NCI-H146 treated with DMSO at 0.1 percent for 48 hours (cell line): ENCODE measurements at regions not wholly inside any gene's neighbourhood (a gene's known extent, or its start where the extent isn't known, plus 50 kb on each side); places are given as distances from the start of the nearest gene placed in this dataset.

Experiments used
- DNase-seq: peaks from one replicate; lab custom pipeline; 2025; ENCODE audit not compliant: unreplicated experiment; lab: John Stamatoyannopoulos, UW

DNA sequence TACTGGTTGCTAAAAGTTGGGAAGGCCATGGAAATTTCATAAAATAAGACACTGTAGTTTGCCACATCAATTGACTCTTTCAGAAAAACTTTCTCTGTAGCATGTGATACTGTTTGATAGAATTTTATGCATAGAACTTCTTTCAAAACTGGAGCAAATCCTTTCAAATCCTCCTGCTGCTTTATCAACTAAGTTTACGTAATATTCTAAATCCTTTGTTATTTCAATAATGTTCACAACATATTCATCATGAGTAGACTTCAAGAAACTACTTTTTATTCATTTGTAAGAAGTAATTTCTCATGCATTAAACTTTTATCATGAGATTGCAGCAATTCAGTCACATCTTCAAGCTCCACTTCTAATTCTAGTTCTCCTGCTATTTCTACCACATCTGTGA is 199.3 kb downstream of the PCDH18 start:
- no peak for DNase-seq

DNA sequence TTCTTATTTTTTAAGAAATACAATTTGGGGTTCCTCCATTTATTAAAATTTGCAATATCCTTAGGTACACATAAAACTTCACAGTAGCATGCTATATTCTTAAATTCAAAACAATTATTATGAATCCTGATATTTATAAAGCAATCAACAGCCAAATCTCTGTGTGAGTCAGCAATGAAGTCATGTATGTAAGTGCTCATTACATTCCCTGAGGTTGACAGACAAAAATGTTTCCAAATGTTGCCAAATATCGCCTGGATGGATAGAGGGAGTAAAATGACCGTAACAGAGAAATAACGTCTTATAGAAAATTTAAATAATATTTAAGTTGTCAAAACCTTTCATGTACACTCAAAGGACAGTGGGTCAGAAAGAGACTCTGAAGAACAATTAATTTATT is 220.0 kb downstream of the PCDH18 start:
- no peak for DNase-seq

DNA sequence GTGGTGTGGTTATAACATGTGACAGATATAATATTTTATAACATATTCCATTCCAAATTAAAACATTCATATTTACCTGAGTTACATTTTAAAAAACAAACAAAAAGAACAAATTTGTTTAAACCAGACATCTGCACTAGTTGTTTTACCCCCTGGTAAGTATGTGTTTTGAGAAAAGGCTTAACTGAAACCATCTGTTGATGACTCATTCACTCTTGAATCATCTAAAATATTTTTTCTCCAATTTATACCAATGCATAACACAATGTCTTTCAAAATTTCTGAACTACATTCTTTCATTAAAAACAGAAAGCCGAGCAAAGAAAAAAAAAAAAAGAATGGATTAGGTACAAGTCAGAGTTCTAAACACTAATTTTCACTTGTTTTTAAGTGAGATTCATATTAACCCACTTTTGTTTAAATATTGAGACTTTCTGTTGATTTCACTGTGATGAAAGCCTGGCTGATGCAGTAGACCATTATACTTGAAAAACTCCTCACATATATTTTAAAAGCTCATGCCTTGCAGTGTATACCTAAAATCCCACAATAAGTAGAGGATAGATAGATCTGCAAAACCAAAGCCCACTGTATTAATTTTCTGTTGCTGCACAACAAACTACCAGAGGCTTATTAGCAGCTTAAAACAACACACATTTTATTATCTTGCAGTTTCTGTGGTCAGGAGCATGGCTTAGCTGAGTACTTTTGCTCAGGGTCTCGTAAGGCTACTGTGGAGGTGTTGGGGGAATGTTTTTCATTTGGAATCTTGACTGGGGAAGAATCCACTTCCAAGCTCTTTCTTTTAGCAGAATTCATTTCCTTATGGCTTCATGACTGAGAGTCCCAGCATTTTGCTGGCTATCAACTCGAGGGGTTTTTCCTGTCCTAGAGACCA is 221.5 kb downstream of the PCDH18 start:
- no peak for DNase-seq

DNA sequence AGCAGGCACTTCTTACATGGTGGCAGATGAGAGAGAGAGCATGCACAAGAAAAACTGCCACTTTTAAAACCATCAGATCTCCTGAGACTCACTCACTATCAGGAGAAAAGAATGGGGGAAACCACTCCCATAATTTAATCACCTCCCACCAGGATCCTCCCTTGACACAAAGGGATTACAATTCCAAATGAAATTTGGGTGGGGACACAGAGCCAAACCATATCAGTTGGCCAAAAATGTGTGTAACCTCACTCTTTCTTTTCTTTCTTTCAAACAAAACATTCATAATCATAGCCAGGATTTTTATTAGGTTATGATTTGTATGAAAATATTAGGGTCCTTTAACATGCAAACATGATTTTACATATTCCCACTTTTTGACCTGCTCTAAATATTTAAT is 222.1 kb downstream of the PCDH18 start:
- no peak for DNase-seq

DNA sequence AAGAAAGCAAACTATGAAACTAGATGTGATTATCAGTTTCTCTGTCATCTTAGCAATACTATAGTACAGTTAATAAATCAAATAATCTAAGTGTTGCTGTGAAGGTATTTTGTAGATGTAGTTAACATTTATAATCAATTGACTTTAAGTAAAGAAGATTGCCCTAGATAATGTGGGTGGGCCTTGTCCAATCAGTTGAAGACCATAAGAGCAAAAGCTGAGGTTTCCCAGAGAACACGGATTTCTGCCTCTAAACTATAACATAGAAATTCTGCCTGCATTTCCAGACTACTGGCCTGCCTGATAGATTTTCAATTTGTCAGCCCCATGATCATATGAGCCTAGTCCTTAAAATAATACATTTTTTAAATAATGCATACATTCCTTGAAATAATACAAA is 222.9 kb downstream of the PCDH18 start:
- DNase-seq = no peak

DNA sequence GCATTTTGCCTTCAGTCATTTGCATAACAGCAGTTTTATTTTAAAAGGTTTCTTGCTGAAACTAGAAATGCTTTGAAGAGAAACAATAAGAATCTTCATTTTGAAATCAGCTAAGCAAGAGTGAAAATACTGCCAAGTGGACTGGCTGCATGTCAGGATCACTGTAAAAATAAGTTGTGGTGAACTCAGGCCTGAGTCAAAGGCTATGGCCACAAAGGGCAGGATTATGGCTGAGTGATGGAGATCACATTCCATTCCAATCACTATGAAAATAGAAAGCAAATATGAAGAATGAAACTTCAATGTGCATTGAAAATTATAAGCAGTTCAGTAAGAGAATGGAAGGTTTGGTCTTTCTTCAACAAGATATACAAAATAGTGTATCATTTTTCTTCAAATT is 224.5 kb downstream of the PCDH18 start:
- DNase-seq = no peak

DNA sequence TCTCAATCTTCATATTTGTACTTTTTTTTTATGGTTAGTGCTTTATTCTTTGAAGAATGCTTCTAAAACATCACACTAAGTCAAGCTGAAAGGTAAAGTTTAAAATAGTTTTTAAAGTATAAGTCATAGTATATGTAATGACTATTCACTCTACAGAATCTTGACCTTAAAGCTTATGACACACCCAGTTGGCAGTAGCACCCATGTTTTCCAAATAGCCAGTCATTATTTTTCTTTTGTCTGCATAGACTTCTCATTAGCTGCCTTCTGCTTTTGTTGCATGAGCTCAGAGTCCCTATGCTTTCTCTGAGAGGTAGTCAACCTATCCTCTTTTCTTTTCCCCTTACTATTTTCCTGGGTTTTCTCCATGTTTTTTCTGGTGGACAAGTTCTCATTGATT is 231.5 kb downstream of the PCDH18 start:
- no peak for DNase-seq

DNA sequence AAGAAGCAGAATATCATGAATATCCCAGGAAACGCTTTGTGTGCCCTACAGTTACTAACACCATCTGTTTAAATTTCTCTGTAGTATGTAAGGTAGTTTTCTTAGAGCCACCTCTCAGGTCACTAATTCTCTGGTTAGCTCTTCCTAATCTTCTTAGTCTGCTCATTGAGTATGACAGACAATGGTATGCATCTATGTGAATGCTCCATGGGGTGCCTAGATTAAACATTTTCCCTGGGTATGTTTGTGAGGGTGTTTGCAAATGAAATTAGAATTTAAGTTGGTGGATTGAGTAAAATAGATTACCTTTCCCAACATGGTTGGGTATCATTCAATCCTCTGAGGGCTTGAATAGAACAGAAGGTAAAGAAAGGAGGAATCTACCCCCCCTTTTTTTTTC is 233.0 kb downstream of the PCDH18 start:
- no peak for DNase-seq

DNA sequence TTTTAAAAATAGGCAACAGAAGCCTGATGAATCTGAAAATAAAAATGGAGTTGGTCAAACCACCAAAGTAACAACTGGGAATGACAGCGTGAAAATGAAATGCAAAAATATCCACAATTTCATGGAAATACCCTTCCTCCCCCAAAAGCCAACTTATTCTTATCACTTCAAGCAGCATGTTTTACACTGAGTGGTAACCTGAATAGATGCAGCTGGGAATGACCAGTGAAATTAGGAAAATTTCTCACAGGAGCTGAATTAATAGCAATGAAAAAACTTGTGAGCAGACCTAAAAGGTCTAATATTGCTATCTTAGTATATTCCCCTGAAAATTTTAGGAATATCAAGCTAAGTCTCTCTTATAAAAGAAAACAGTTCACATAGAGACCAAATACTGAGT is 239.0 kb downstream of the PCDH18 start:
- DNase-seq = no peak

DNA sequence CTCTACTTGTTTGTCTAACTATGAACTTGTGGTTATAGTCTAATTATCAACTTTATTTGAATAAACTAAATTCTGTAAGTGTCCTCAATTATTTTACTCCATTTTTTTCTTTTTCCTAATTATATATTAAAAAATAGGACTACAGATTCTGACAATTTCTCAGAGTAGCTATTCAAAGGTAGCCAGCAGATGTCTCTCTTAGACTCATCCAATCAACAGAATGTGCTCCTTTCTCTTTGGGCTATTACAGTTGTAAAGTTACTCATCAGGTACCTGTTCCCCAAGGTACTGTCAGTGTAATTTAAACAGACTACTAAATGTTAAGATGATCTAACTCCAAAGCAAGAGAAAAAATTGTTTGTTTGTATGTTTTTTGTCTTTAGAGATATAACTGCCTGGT is 248.6 kb downstream of the PCDH18 start:
- DNase-seq = no peak

DNA sequence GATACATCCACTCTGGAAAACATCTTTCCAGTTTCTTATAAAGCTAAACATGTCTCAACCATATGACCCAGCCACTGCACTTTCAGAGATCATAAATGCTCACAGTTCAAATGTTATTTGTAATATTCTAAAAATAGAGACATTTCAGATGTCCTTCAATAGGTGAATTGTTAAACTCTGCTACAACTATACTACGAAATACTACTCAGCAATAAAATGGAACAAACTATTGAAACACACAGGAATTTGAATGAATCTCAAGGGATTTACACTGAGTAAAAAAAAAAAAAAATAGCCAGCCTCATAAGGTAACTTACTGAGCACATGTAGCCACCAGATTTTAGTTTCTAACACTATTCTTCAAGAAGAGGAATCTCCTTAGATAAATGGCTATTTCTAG is 253.9 kb downstream of the PCDH18 start:
- DNase-seq = no peak

DNA sequence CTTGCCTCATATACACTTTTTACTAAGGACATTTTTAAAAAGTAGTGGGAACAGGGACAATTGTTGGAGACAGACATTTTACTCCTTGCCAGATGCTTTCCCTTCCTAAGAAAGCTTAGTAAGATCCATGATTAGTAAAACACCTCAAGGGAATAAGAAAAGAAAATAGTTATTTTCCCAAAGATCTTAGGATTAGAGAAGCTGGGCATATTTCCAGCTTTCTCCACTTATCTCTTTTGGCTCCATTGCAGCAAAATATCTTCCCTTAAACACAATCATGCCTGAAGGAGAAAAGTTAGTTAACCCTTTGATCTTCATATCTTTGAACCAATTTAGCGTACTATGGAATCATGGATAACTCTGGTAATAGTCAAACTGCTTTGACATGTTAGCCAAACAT is 257.9 kb downstream of the PCDH18 start:
- DNase-seq = no peak

DNA sequence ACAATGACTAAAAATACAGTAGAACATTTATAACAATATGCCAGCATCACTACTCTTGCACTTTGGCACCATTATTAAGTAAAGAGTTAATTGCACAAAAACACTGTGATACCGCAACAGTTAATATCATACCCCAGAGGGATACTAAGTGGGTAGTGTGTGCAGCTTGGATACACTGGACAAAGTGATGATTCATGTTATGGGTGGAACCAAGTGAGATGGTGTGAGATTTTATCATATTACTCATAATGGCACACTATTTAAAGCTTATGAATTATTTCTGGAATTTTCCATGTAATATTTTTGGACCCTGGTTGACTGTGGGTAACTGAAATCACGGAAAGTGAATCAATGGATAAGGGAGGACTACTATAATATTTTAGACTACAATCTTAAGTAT is 265.3 kb downstream of the PCDH18 start:
- no peak for DNase-seq

DNA sequence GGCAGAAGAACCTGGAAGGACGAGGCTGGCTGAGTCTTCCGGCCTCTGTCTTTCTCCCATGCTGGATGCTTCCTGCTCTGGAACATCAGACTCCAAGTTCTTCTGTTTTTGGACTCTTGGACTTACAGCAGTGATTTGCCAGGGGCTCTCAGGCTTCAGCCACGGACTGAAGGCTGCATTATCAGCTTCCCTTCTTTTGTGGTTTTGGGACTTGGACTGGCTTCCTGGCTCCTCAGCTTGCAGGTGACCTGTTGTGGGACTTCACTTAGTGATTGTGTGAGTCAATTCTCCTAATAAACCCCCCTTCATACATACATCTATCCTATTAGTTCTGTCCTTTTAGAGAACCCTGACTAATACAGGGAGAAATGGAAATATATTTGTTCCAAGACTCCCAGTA is 265.8 kb downstream of the PCDH18 start:
- no peak for DNase-seq

DNA sequence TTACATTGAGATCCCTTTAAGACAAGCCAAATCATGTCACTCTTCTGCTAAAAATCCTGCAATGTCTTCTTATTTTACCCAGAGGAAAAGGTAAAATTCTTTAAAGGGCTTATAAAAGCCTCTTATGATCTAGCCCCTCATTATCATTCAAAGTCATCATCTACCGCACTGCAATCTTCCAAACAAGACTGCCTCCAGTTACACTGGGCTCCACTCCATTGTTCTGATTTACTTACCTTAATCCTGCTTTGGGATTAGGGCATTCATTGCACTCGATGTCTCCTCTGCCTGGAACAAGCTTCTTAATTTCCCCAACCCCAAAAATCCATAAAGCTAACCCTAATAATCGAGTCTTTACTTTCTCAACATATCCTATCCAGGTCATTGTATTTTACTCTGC is 269.1 kb downstream of the PCDH18 start:
- DNase-seq = no peak

DNA sequence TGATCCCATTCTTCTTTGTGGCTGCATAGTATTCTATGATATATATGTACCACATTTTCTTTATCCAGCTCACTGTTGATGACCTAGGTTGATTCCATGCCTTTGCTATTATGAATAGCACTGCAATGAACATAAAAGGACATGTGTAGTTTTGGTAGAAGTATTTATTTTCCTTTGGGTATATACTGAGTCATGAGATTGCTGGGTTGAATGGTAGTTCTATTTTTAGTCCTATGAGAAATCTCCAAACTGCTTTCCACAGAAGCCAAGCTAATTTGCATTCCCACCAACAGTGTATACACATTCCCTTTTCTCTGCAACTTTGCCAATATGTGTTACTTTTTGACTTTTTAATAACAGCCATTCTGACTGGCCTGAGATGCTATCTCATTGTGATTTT is 278.3 kb downstream of the PCDH18 start:
- no peak for DNase-seq

DNA sequence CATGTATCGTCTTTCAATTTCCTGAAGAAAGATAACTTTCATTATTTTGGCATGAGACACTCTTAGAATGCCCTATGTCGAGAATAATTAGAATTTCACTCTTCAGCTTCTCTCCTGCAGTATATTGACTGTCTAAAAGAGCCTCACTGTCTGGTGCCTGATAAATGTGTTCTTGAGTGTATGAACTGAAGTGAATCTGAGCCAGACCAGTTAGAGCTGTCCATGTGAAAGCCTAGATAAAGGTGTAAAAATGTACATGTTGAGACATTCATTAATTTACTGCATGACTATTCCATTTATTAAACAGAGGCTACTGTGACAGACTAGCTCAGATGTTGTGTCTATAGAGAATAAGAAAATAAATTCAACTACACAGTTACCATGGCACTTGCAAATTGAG is 283.2 kb downstream of the PCDH18 start:
- no peak for DNase-seq

DNA sequence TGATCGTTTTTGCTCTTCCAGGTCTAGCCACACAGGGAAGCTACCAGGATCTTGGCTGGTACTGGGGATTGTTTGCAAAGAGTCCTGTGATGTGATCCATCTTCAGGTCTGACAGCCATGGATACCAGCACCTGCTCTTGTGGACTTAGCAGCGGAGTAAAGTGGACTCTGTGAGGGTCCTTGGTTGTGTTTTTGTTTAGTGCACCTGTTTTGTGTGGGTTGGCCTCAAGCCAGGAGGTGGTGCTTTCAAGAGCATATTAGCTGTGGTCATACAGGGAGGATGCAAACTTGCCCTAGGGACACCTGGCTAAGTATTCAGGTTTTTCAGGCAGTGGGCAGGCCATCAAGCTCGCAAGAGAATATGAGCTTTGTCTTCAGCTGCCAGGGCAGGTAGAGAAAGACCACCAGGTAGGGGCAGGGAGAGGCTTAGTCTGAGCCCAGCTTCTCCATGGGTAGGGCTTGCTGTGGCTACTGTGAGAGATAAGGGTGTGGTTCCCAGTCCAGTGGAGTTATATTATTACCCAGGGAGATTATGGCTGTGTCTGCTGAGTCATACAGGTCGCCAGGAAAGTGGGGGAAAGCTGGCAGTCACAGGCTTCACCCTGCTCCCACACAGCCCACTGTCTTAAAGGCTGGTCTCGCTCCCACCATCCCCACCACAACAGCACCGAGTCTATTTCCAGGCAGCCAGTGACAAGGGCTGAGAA is 293.7 kb downstream of the PCDH18 start:
- peak; percentile 72 for DNase-seq

DNA sequence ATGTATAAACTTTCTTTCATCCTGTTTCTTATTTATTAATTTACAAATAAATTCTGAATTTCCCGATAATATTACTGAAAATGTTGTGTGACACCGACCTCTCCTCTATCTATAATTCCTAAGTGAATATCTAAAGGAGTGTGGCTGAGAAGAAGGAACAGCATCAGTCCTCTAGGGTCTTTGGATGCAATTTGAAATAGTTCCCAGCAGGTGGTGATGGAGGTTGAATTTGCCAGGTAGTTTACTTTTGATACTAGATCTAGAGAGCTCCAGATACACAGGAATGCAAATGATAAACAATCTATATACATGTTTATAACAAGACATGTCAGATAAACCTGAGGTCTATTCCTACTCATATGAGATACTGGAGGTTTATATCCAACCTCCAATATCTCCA is 305.4 kb downstream of the PCDH18 start:
- peak; percentile 13 for DNase-seq

DNA sequence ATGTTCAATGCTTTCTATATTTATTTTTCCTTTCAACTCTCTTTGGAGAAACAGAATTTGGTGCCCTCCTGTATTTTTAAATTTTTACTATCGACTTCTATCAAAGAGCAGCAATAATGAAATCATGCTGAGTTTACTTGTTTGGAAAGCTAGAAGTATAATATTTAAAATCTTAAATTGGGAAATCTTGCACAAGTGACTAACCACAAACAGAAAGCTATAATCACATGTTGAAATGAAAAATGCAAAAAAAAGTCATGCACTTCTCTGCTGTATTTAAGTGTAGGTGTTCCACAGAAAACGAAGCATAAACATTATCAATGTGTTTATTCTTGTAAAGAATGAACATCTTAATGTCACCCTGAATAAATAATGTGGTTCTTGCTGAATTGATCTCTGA is 306.1 kb downstream of the PCDH18 start:
- no peak for DNase-seq

DNA sequence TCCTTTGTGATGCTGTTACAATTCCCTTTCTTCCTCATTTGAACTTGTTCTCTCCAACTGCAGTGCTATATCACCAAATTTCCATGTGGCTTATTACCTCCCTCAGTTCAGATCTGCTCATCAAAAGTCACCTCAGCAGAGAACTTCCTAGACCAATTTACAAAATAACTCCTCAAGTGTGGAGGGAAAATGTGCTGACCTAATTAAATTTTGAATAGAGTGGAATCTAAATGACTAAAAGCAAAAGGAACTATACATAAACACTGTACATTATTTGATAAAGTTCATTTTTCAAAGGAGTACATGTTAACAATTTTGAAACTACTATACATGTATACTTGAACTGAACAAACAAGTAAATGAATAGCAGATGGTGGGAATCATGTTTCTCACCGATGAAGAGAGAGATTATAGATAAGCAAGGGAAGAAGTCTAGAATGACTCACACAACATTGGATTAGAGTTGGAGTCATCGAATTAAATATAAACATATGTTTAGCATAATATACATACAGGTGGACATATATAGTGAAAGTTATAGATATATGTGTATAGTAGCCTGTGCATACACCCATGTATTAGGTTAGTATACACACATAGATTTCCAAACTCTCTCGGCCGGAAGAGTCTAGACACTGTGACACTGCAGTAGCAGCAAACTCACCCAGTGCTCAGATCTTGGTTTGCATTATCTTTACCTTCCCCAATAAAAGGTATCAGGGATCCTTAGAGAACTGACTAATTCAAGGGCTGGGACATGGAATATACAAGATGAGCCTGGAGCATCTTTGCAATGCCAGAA is 318.7 kb downstream of the PCDH18 start:
- DNase-seq = no peak

DNA sequence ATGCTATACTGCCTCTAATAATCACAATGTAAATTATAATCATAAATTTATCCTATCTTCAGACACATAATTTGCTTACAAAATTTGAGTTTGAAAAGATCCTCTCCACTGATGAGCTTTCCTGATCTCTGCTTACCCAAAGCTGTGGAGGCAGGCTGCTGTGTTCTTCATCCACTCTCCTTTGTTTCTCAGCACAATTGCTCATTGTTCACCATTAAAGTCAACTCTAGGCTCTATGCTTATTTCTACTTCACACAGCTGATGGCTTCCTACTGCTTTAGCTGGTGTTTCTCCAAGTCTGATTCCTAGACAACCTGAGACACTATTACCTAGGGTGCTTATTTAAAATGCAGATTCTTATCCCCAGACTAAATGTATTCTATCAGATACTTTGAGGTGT is 319.7 kb downstream of the PCDH18 start:
- no peak for DNase-seq
